HG02970 (cell line): ENCODE measurements at regions not wholly inside any gene's neighbourhood (a gene's known extent, or its start where the extent isn't known, plus 50 kb on each side); places are given as distances from the start of the nearest gene placed in this dataset.
"Not testable (repeated sequence)": the region's sequence is repeated elsewhere in the genome, so short reads cannot be mapped to it uniquely, and the experiment has no call there.

Experiments
- ATAC-seq: cut with Tn5 transposase; IDR thresholded peaks from one replicate; pipeline ENCODE4 v1.9.1; 2021; ENCODE audit warnings: mild to moderate bottlenecking, moderate library complexity, moderate number of reproducible peaks; ENCODE audit not compliant: unreplicated experiment, low FRiP score

- no peak for ATAC-seq
Measured at GRCh38 chr5:173667702-173668101, 51.3 kb upstream of the BOD1 start.

- ATAC-seq = no peak
Measured at GRCh38 chr5:173668245-173668800, 51.9 kb upstream of the BOD1 start.

GRCh38 chr5:173668910-173669309, 52.5 kb upstream of the BOD1 start:
- ATAC-seq = no peak

GRCh38 chr5:173669483-173669882, 53.0 kb upstream of the BOD1 start:
- ATAC-seq = no peak

- no peak for ATAC-seq
Measured at GRCh38 chr5:173670130-173670651, 53.7 kb upstream of the BOD1 start.

- no peak for ATAC-seq
Measured at GRCh38 chr5:173670791-173671120, 54.3 kb upstream of the BOD1 start.

- no peak for ATAC-seq
Measured at GRCh38 chr5:173671121-173671949, 54.9 kb upstream of the BOD1 start.

GRCh38 chr5:173672166-173672565, 55.7 kb upstream of the BOD1 start:
- ATAC-seq = no peak

GRCh38 chr5:173672891-173673290, 56.4 kb upstream of the BOD1 start:
- ATAC-seq = no peak

- no peak for ATAC-seq
Measured at GRCh38 chr5:173673295-173674101, 57.0 kb upstream of the BOD1 start.

- no peak for ATAC-seq
Measured at GRCh38 chr5:173675287-173675996, 59.0 kb upstream of the BOD1 start.

GRCh38 chr5:173676375-173676774, 59.9 kb upstream of the BOD1 start:
- ATAC-seq = no peak

- no peak for ATAC-seq
Measured at GRCh38 chr5:173677125-173677672, 60.7 kb upstream of the BOD1 start.

- ATAC-seq = peak; percentile 53
Measured at GRCh38 chr5:173679909-173680630, 63.6 kb upstream of the BOD1 start.

- ATAC-seq = peak; percentile 64
Measured at GRCh38 chr5:173680660-173681242, 64.3 kb upstream of the BOD1 start.

- no peak for ATAC-seq
Measured at GRCh38 chr5:173682313-173682712, 65.9 kb upstream of the BOD1 start.

- ATAC-seq = not testable (repeated sequence)
Measured at GRCh38 chr5:173684535-173684934, 68.1 kb upstream of the BOD1 start.

- no peak for ATAC-seq
Measured at GRCh38 chr5:173686950-173687349, 70.5 kb upstream of the BOD1 start.

- ATAC-seq = no peak
Measured at GRCh38 chr5:173688703-173689102, 72.3 kb upstream of the BOD1 start.
